ENCODE measurements at regions not wholly inside any gene's neighbourhood (a gene's known extent, or its start where the extent isn't known, plus 50 kb on each side); places are given as distances from the start of the nearest gene placed in this dataset.

- POLR2A ChIA-PET: no interaction called here
- TF ChIP-seq FOXM1 (IDR thresholded peaks at IDR 0.05; ENCODE audit: borderline replicate concordance) (no peak), FOXK2 (IDR thresholded peaks at IDR 0.05) (no peak), BHLHE40 (IDR thresholded peaks at IDR 0.05; ENCODE audit: borderline replicate concordance) (no peak), SP1 (IDR thresholded peaks at IDR 0.05) (no peak), HDGF (IDR thresholded peaks at IDR 0.05; ENCODE audit: borderline replicate concordance) (no peak), LEF1 (IDR thresholded peaks at IDR 0.05; ENCODE audit: borderline replicate concordance) (no peak), ARNT (IDR thresholded peaks at IDR 0.05) (no peak), ELF4 (IDR thresholded peaks at IDR 0.05) (no peak), TARDBP (IDR thresholded peaks at IDR 0.05) (no peak), FOXA1 (IDR thresholded peaks at IDR 0.05) (no peak), ZNF384 (IDR thresholded peaks at IDR 0.05) (no peak), PKNOX1 (IDR thresholded peaks at IDR 0.05) (no peak), NFRKB (IDR thresholded peaks at IDR 0.05) (no peak), CTBP1 (IDR thresholded peaks at IDR 0.05; ENCODE audit: borderline replicate concordance) (no peak), L3MBTL2 (conservative IDR thresholded peaks at IDR 0.05) (no peak), SUZ12 (IDR thresholded peaks at IDR 0.05) (no peak)
- no peak for DNase-seq (ENCODE audit: extremely low spot score)
- CTCF ChIA-PET: no interaction called here
Observed at GRCh38 chr16:65532258-65532657, 410.4 kb upstream of the CDH11 start.

GRCh38 chr16:65531475-65531874, 409.6 kb upstream of the CDH11 start:
- ChIA-PET CTCF (no interaction called here), POLR2A (no interaction called here)
- no peak for TF ChIP-seq BHLHE40 (IDR thresholded peaks at IDR 0.05; ENCODE audit: borderline replicate concordance)
- TF ChIP-seq HDGF (IDR thresholded peaks at IDR 0.05; ENCODE audit: borderline replicate concordance): no peak
- no peak for TF ChIP-seq SUZ12 (IDR thresholded peaks at IDR 0.05)
- no peak for TF ChIP-seq PKNOX1 (IDR thresholded peaks at IDR 0.05)
- TF ChIP-seq ZNF384 (IDR thresholded peaks at IDR 0.05): no peak
- TF ChIP-seq TARDBP (IDR thresholded peaks at IDR 0.05): no peak
- TF ChIP-seq SP1 (IDR thresholded peaks at IDR 0.05): no peak
- TF ChIP-seq NFRKB (IDR thresholded peaks at IDR 0.05): no peak
- TF ChIP-seq CTBP1 (IDR thresholded peaks at IDR 0.05; ENCODE audit: borderline replicate concordance): no peak
- no peak for TF ChIP-seq L3MBTL2 (conservative IDR thresholded peaks at IDR 0.05)
- no peak for TF ChIP-seq FOXK2 (IDR thresholded peaks at IDR 0.05)
- TF ChIP-seq ELF4 (IDR thresholded peaks at IDR 0.05): no peak
- TF ChIP-seq LEF1 (IDR thresholded peaks at IDR 0.05; ENCODE audit: borderline replicate concordance): no peak
- no peak for TF ChIP-seq FOXM1 (IDR thresholded peaks at IDR 0.05; ENCODE audit: borderline replicate concordance)
- TF ChIP-seq ARNT (IDR thresholded peaks at IDR 0.05): no peak
- TF ChIP-seq FOXA1 (IDR thresholded peaks at IDR 0.05): no peak
- no peak for DNase-seq (ENCODE audit: extremely low spot score)

DNA sequence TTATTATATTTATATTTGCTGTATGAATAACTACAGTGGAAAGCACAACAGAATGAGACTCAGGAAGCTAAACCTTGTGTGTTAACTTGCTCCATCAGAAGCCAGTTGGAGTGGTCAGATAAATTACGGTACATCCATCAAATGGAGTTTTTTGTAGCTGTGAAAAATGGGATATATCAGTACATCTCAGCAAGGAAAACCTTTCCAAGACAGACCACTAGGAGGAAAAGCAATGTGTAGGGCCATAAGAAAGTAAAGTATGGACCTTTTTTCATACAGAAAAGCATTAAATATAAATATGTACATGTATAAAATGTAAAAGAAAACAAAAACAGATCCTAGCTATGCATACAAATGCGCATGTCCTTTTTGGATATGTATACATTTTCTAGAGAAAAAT, 403.8 kb upstream of the CDH11 start:
- POLR2A ChIA-PET: no interaction called here
- CTCF ChIA-PET: no interaction called here

GRCh38 chr16:65524997-65525396, 403.1 kb upstream of the CDH11 start:
- DNase-seq (ENCODE audit: extremely low spot score): no peak
- TF ChIP-seq SUZ12 (IDR thresholded peaks at IDR 0.05) (no peak), FOXK2 (IDR thresholded peaks at IDR 0.05) (no peak), L3MBTL2 (conservative IDR thresholded peaks at IDR 0.05) (no peak), ELF4 (IDR thresholded peaks at IDR 0.05) (no peak), HDGF (IDR thresholded peaks at IDR 0.05; ENCODE audit: borderline replicate concordance) (no peak), FOXM1 (IDR thresholded peaks at IDR 0.05; ENCODE audit: borderline replicate concordance) (no peak), FOXA1 (IDR thresholded peaks at IDR 0.05) (no peak), CTBP1 (IDR thresholded peaks at IDR 0.05; ENCODE audit: borderline replicate concordance) (no peak), LEF1 (IDR thresholded peaks at IDR 0.05; ENCODE audit: borderline replicate concordance) (no peak), ARNT (IDR thresholded peaks at IDR 0.05) (no peak), PKNOX1 (IDR thresholded peaks at IDR 0.05) (no peak), TARDBP (IDR thresholded peaks at IDR 0.05) (no peak)
- CTCF ChIA-PET: no interaction called here

More for the DNA sequence above, 403.8 kb upstream of the CDH11 start:
- no peak for TF ChIP-seq ELF4 (IDR thresholded peaks at IDR 0.05)
- no peak for TF ChIP-seq SUZ12 (IDR thresholded peaks at IDR 0.05)
- TF ChIP-seq TARDBP (IDR thresholded peaks at IDR 0.05): no peak
- TF ChIP-seq ARNT (IDR thresholded peaks at IDR 0.05): no peak
- TF ChIP-seq LEF1 (IDR thresholded peaks at IDR 0.05; ENCODE audit: borderline replicate concordance): no peak
- TF ChIP-seq BHLHE40 (IDR thresholded peaks at IDR 0.05; ENCODE audit: borderline replicate concordance): no peak
- TF ChIP-seq PKNOX1 (IDR thresholded peaks at IDR 0.05): no peak
- no peak for TF ChIP-seq FOXA1 (IDR thresholded peaks at IDR 0.05)
- no peak for TF ChIP-seq SP1 (IDR thresholded peaks at IDR 0.05)
- no peak for TF ChIP-seq CTBP1 (IDR thresholded peaks at IDR 0.05; ENCODE audit: borderline replicate concordance)
- no peak for TF ChIP-seq L3MBTL2 (conservative IDR thresholded peaks at IDR 0.05)
- TF ChIP-seq FOXM1 (IDR thresholded peaks at IDR 0.05; ENCODE audit: borderline replicate concordance): no peak
- TF ChIP-seq FOXK2 (IDR thresholded peaks at IDR 0.05): no peak
- TF ChIP-seq HDGF (IDR thresholded peaks at IDR 0.05; ENCODE audit: borderline replicate concordance): no peak
- no peak for TF ChIP-seq NFRKB (IDR thresholded peaks at IDR 0.05)
- TF ChIP-seq ZNF384 (IDR thresholded peaks at IDR 0.05): no peak
- no peak for DNase-seq (ENCODE audit: extremely low spot score)

DNA sequence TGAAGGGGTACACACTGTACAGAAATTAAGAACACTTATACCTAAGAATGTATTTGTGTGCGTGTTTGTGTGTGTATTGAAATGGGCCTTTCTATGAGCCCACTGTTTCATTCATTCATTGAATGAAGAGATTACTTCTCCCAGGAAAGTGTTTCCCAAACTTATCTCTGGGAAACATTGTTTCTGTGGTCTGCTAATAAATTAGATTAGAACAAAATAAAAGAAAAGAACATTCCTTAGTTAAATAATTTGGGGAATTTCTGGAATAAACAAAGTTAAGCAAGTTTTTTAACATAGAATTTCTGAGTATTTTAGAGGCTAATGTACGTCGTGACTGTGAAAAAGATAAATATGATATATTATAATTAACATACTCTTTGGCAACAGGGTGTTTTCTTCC, 402.4 kb upstream of the CDH11 start:
- no peak for TF ChIP-seq BHLHE40 (IDR thresholded peaks at IDR 0.05; ENCODE audit: borderline replicate concordance)
- TF ChIP-seq CTBP1 (IDR thresholded peaks at IDR 0.05; ENCODE audit: borderline replicate concordance): no peak
- TF ChIP-seq PKNOX1 (IDR thresholded peaks at IDR 0.05): no peak
- CTCF ChIA-PET: no interaction called here
- POLR2A ChIA-PET: no interaction called here
- DNase-seq (ENCODE audit: extremely low spot score): no peak

More at GRCh38 chr16:65524997-65525396, 403.1 kb upstream of the CDH11 start:
- POLR2A ChIA-PET: no interaction called here

Data from HEK293T (cell line).